HEK293 (cell line): ENCODE measurements at regions not wholly inside any gene's neighbourhood (a gene's known extent, or its start where the extent isn't known, plus 50 kb on each side); places are given as distances from the start of the nearest gene placed in this dataset.

Source experiments
- ATF2 ChIP-seq: fragments of 450-650 bp; formaldehyde crosslinking; IDR thresholded peaks from 2 replicates; pipeline ENCODE4 v1.5.1; 2016; ENCODE audit warnings: missing biosample characterization, missing genetic modification characterization, low read depth
- CTCF ChIP-seq: fragments of 450-650 bp; formaldehyde crosslinking; IDR thresholded peaks from 2 replicates; pipeline ENCODE4 v1.5.1; 2016; ENCODE audit warnings: missing biosample characterization, missing genetic modification characterization
- HIC1 ChIP-seq: fragments of 450-650 bp; formaldehyde crosslinking; IDR thresholded peaks from 2 replicates; pipeline ENCODE4 v1.5.1; 2016; ENCODE audit warnings: missing biosample characterization, missing genetic modification characterization
- KLF7 ChIP-seq: fragments of 450-650 bp; formaldehyde crosslinking; IDR thresholded peaks from 2 replicates; pipeline ENCODE4 v1.5.1; 2016; ENCODE audit warnings: missing biosample characterization, missing genetic modification characterization, borderline replicate concordance
- RBAK ChIP-seq: fragments of 450-650 bp; formaldehyde crosslinking; IDR thresholded peaks from 2 replicates; pipeline ENCODE4 v1.5.1; 2016; ENCODE audit warnings: missing biosample characterization, missing genetic modification characterization
- ZBTB21 ChIP-seq: fragments of 450-650 bp; formaldehyde crosslinking; IDR thresholded peaks from 2 replicates; pipeline ENCODE4 v1.5.1; 2017; ENCODE audit warnings: missing biosample characterization, missing genetic modification characterization
- ZBTB7A ChIP-seq: fragments of 450-650 bp; formaldehyde crosslinking; IDR thresholded peaks from 2 replicates; pipeline ENCODE4 v1.5.1; 2016; ENCODE audit warnings: low read depth, missing biosample characterization, missing genetic modification characterization
- ZIC2 ChIP-seq: fragments of 450-650 bp; formaldehyde crosslinking; IDR thresholded peaks from 2 replicates; pipeline ENCODE4 v1.5.1; 2016; ENCODE audit warnings: missing biosample characterization, missing genetic modification characterization
- ZNF18 ChIP-seq: fragments of 450-650 bp; formaldehyde crosslinking; IDR thresholded peaks from 2 replicates; pipeline ENCODE4 v1.5.1; 2016; ENCODE audit warnings: missing biosample characterization, missing genetic modification characterization

- TF ChIP-seq RBAK (tag by site-specific recombination) (no peak), ZIC2 (tag by site-specific recombination) (no peak), KLF7 (no peak), ZNF18 (tag by site-specific recombination) (no peak), CTCF (no peak), ATF2 (tag by site-specific recombination) (no peak), ZBTB21 (tag by site-specific recombination) (no peak), ZBTB7A (tag by site-specific recombination) (no peak), HIC1 (no peak)
Measured at GRCh38 chr13:33550276-33550675, 264.7 kb upstream of the STARD13 start.
